GM18951 (cell line): ENCODE measurements at regions not wholly inside any gene's neighbourhood (a gene's known extent, or its start where the extent isn't known, plus 50 kb on each side); places are given as distances from the start of the nearest gene placed in this dataset.

ENCODE experiments used
- POLR2A ChIP-seq: IDR thresholded peaks from 4 replicates; pipeline ENCODE4 v1.6.1; 2011; ENCODE audit warnings: mild to moderate bottlenecking; ENCODE audit not compliant: insufficient read length, insufficient read depth; ENCODE audit errors: extremely low read depth
- in situ Hi-C: fragments of 300-500 bp; cut with MboI; formaldehyde crosslinking; loops from one replicate; pipeline ENCODE4 v1.12.0; 2022; ENCODE audit warnings: low sequenced_read_pairs, mixed read lengths, inconsistent platforms; ENCODE audit not compliant: unreplicated experiment

GRCh38 chr14:105928171-105929111 lies 402.1 kb downstream of the TMEM121 start:
- in situ Hi-C loops = loop anchor here (25.0 kb wide), 1 partner anchor 266 kb away; no protein-coding TSS in a partner anchor
- TF ChIP-seq POLR2A = peak; percentile 42

- in situ Hi-C loops = loop anchor here (25.0 kb wide), 1 partner anchor 267 kb away; no protein-coding TSS in a partner anchor
- TF ChIP-seq POLR2A = peak; percentile 23
Observed at GRCh38 chr14:105929327-105930081, 403.1 kb downstream of the TMEM121 start.

GRCh38 chr14:105930572-105930971 lies 404.2 kb downstream of the TMEM121 start:
- in situ Hi-C loops = loop anchor here (25.0 kb wide), 1 partner anchor 268 kb away; no protein-coding TSS in a partner anchor
- TF ChIP-seq POLR2A = no peak

GRCh38 chr14:105931808-105932483 lies 405.6 kb downstream of the TMEM121 start:
- in situ Hi-C loops = loop anchor here (25.0 kb wide), 1 partner anchor 270 kb away; no protein-coding TSS in a partner anchor
- peak; percentile 8 for TF ChIP-seq POLR2A

- in situ Hi-C loops = loop anchor here (25.0 kb wide), 1 partner anchor 271 kb away; no protein-coding TSS in a partner anchor
- no peak for TF ChIP-seq POLR2A
Observed at GRCh38 chr14:105933238-105933637, 406.9 kb downstream of the TMEM121 start.

GRCh38 chr14:105935384-105935783 lies 409.0 kb downstream of the TMEM121 start:
- in situ Hi-C loops = loop anchor here (25.0 kb wide), 1 partner anchor 273 kb away; no protein-coding TSS in a partner anchor
- no peak for TF ChIP-seq POLR2A

- no peak for TF ChIP-seq POLR2A
- in situ Hi-C loops = loop anchor here (25.0 kb wide), 1 partner anchor 275 kb away; no protein-coding TSS in a partner anchor
Observed at GRCh38 chr14:105937253-105938054, 411.1 kb downstream of the TMEM121 start.

GRCh38 chr14:105938055-105938863 lies 411.9 kb downstream of the TMEM121 start:
- in situ Hi-C loops = loop anchor here (25.0 kb wide), 1 partner anchor 276 kb away; no protein-coding TSS in a partner anchor
- no peak for TF ChIP-seq POLR2A

GRCh38 chr14:105938959-105939358 lies 412.6 kb downstream of the TMEM121 start:
- in situ Hi-C loops = loop anchor here (25.0 kb wide), 1 partner anchor 277 kb away; no protein-coding TSS in a partner anchor
- no peak for TF ChIP-seq POLR2A

GRCh38 chr14:105939810-105940508 lies 413.6 kb downstream of the TMEM121 start:
- TF ChIP-seq POLR2A = no peak
- in situ Hi-C loops = loop anchor here (25.0 kb wide), 1 partner anchor 278 kb away; no protein-coding TSS in a partner anchor
